Mesothelial cell of epicardium (in vitro differentiated cells): ENCODE measurements at regions not wholly inside any gene's neighbourhood (a gene's known extent, or its start where the extent isn't known, plus 50 kb on each side); places are given as distances from the start of the nearest gene placed in this dataset.

Source experiments
- DNase-seq, 2 experiments: peaks; one replicate each; pipeline ENCODE4 v3.0.0; 2021; ENCODE audit warnings: low spot score in 2 of 2; ENCODE audit not compliant: unreplicated experiment in 2 of 2
- H3K27ac Mint-ChIP-seq: 2 replicates; pipeline ENCODE4 v1.8.0; 2021; ENCODE audit warnings: mixed read lengths
- H3K27me3 Mint-ChIP-seq: 2 replicates; pipeline ENCODE4 v1.8.0; 2021; ENCODE audit warnings: low read depth, mixed read lengths
- H3K36me3 Mint-ChIP-seq: 2 replicates; pipeline ENCODE4 v1.8.0; 2021; ENCODE audit warnings: mixed read lengths
- H3K4me1 Mint-ChIP-seq: 2 replicates; pipeline ENCODE4 v1.8.0; 2021; ENCODE audit warnings: mixed read lengths
- H3K4me3 Mint-ChIP-seq: 2 replicates; pipeline ENCODE4 v1.8.0; 2021; ENCODE audit warnings: mild to moderate bottlenecking, moderate library complexity, mixed read lengths
- H3K9me3 Mint-ChIP-seq: 2 replicates; pipeline ENCODE4 v1.8.0; 2021; ENCODE audit warnings: mixed read lengths
- TF ChIP-seq, protein P1 (sequence below): fragments of 200-600 bp; sonication (generic); IDR thresholded peaks from one replicate; pipeline ENCODE4 v1.5.0; 2021; ENCODE audit warnings: antibody characterized with exemption; ENCODE audit not compliant: unreplicated experiment

DNA sequence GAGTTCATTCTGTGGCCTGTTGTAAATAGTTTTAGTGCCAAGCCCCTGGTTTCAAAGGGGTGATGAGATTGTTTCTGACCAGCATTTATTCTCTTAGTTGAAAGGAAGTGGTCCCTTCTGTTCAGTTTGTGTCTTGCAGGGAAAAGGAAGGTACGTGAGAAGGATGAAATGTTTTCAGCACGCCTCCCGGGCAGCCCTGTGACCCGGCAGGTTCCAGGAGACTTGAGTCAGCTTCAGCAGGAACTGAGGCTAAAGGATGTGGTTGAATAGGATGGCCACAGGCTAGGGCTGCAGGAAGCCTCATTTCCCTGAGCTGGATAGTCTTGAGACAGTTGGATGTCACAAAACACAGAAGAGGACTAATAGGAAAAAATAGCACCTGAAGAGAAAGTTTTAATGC is 132.4 kb upstream of the SYNDIG1 start:
- no peak for DNase-seq
- Mint-ChIP-seq H3K4me1 (no peaks in the 10 kb centered on the region), H3K4me3 (no peak overlapping the region), H3K36me3 (no peaks in the 10 kb centered on the region), H3K9me3 (no peaks in the 10 kb centered on the region), H3K27ac (no peak overlapping the region), H3K27me3 (peaks cover 16% of the 10 kb centered on the region)
- TF ChIP-seq, protein P1, sequence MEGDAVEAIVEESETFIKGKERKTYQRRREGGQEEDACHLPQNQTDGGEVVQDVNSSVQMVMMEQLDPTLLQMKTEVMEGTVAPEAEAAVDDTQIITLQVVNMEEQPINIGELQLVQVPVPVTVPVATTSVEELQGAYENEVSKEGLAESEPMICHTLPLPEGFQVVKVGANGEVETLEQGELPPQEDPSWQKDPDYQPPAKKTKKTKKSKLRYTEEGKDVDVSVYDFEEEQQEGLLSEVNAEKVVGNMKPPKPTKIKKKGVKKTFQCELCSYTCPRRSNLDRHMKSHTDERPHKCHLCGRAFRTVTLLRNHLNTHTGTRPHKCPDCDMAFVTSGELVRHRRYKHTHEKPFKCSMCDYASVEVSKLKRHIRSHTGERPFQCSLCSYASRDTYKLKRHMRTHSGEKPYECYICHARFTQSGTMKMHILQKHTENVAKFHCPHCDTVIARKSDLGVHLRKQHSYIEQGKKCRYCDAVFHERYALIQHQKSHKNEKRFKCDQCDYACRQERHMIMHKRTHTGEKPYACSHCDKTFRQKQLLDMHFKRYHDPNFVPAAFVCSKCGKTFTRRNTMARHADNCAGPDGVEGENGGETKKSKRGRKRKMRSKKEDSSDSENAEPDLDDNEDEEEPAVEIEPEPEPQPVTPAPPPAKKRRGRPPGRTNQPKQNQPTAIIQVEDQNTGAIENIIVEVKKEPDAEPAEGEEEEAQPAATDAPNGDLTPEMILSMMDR: no peak

DNA sequence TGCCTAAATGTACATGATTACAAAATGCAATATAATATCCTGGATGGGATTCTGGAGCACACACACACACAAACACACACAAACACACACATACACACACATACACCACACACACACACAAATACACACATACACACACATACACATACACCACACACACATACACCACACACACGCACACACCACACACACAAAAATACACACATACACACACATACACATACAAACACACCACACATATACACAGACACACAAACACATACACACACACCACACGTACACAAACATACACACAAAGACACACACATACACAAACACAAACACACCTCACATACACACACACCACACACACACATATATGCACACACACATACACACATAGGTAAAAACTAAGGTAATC is 134.6 kb upstream of the SYNDIG1 start:
- H3K4me3 Mint-ChIP-seq: no peak overlapping the region
- no peaks in the 10 kb centered on the region for H3K36me3 Mint-ChIP-seq
- TF ChIP-seq, protein P1: no peak
- H3K27ac Mint-ChIP-seq: no peak overlapping the region
- DNase-seq: no peak
- no peaks in the 10 kb centered on the region for H3K4me1 Mint-ChIP-seq
- peaks cover 17% of the 10 kb centered on the region for H3K27me3 Mint-ChIP-seq
- H3K9me3 Mint-ChIP-seq: no peaks in the 10 kb centered on the region

DNA sequence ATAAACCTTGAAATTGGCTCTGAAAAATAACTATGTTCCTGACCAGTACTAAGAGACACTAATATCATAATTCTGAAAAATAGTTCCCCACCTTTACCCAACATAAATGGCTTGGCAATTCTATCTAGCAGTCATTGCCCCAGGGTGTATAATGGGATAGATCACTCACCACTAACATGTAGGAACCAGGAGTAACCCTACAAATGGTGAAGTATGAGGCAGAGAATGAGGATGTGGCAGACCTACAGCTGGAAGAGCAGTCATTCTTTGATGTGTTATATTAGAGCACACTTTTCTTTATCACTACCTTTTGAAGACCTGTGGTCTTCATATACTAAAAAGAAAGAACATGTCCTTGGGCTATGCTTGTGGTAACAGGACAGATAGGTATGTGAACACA is 136.5 kb upstream of the SYNDIG1 start:
- TF ChIP-seq, protein P1: no peak
- no peaks in the 10 kb centered on the region for H3K4me1 Mint-ChIP-seq

GRCh38 chr20:24331939-24332338 is 137.5 kb upstream of the SYNDIG1 start:
- TF ChIP-seq, protein P1: no peak
- H3K4me3 Mint-ChIP-seq: no peak overlapping the region
- H3K27me3 Mint-ChIP-seq: peaks cover 21% of the 10 kb centered on the region
- no peaks in the 10 kb centered on the region for H3K4me1 Mint-ChIP-seq
- no peak for DNase-seq
- no peak overlapping the region for H3K27ac Mint-ChIP-seq
- no peaks in the 10 kb centered on the region for H3K9me3 Mint-ChIP-seq
- no peaks in the 10 kb centered on the region for H3K36me3 Mint-ChIP-seq

More for the DNA sequence above, 136.5 kb upstream of the SYNDIG1 start:
- H3K4me3 Mint-ChIP-seq: no peak overlapping the region
- H3K27me3 Mint-ChIP-seq: peaks cover 17% of the 10 kb centered on the region
- H3K36me3 Mint-ChIP-seq: no peaks in the 10 kb centered on the region
- H3K9me3 Mint-ChIP-seq: no peaks in the 10 kb centered on the region
- DNase-seq: no peak
- H3K27ac Mint-ChIP-seq: no peak overlapping the region

DNA sequence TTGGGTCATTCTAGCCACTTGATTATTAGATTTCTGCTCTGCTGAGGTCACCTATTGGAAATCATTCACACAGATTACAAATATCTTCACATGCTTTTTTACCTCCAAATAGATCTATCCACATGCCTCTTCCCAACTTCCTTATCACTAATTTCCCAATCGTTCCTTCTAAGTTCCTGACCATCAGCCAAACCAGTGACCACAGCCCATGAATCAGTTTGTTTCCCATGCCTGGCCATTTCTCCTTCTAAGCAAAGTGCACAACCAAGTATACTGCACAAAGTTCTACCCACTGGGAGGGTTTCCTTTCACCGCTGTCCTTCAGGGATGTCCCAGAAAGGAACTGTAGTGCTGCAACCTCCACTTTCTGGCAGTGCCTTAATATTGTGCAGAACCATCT is 140.5 kb upstream of the SYNDIG1 start:
- H3K4me3 Mint-ChIP-seq: no peak overlapping the region
- H3K4me1 Mint-ChIP-seq: no peaks in the 10 kb centered on the region
- H3K27ac Mint-ChIP-seq: no peak overlapping the region
- no peaks in the 10 kb centered on the region for H3K9me3 Mint-ChIP-seq
- TF ChIP-seq, protein P1: no peak
- no peaks in the 10 kb centered on the region for H3K36me3 Mint-ChIP-seq
- DNase-seq: no peak
- peaks cover 24% of the 10 kb centered on the region for H3K27me3 Mint-ChIP-seq

DNA sequence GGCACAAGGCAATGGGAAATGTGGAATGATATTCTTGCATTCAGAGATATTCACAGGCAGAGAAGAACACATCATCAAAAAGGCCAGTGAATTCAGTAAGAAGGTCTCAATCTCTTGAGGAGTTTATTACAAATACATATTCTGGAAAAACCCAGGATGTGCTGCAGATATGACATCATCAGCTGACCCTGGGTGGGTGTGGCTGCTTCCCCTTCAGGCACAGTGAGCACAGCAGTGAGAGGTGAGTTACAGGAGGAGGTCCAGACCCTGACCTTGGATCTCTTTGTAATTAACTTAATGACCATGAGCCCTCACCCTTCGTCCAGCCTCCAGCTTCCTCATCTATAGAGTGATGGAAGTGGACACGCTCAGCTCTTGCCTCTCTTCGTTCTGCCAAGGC is 147.5 kb upstream of the SYNDIG1 start:
- H3K27ac Mint-ChIP-seq: no peak overlapping the region
- peaks cover 32% of the 10 kb centered on the region for H3K27me3 Mint-ChIP-seq
- H3K4me3 Mint-ChIP-seq: no peak overlapping the region
- TF ChIP-seq, protein P1: no peak
- no peaks in the 10 kb centered on the region for H3K4me1 Mint-ChIP-seq
- no peaks in the 10 kb centered on the region for H3K36me3 Mint-ChIP-seq
- DNase-seq: no peak
- H3K9me3 Mint-ChIP-seq: no peaks in the 10 kb centered on the region
